ENCODE measurements at regions not wholly inside any gene's neighbourhood (a gene's known extent, or its start where the extent isn't known, plus 50 kb on each side); places are given as distances from the start of the nearest gene placed in this dataset.

GRCh38 chr2:209334188-209335017, 89.4 kb upstream of the MAP2 start:
- Histone ChIP-seq H3K4me3 (ENCODE audit: low read depth, low read length) (no peak overlapping the region), H3K9ac (no peak overlapping the region), H3K4me1 (no peaks in the 10 kb centered on the region), H2AFZ (peak overlapping the region; percentile 57), H3K27me3 (ENCODE audit: control insufficient read depth, insufficient read depth, low read length) (no peaks in the 10 kb centered on the region), H3K79me2 (no peaks in the 10 kb centered on the region), H3K4me2 (ENCODE audit: low read length) (peak overlapping the region; percentile 25), H3K27ac (no peak overlapping the region), H3K9me3 (ENCODE audit: control insufficient read depth, low read length) (no peaks in the 10 kb centered on the region), H3K36me3 (ENCODE audit: control insufficient read depth, insufficient read depth, low read length) (no peaks in the 10 kb centered on the region)
- TF ChIP-seq CTCF (IDR thresholded peaks at IDR 0.05), result peak; percentile 96

- Histone ChIP-seq H3K79me2 (no peaks in the 10 kb centered on the region), H3K27ac (no peak overlapping the region), H3K4me1 (no peaks in the 10 kb centered on the region), H3K27me3 (ENCODE audit: control insufficient read depth, insufficient read depth, low read length) (no peaks in the 10 kb centered on the region), H3K9me3 (ENCODE audit: control insufficient read depth, low read length) (no peaks in the 10 kb centered on the region), H3K36me3 (ENCODE audit: control insufficient read depth, insufficient read depth, low read length) (no peaks in the 10 kb centered on the region), H2AFZ (no peak overlapping the region), H3K9ac (no peak overlapping the region), H3K4me3 (ENCODE audit: low read depth, low read length) (no peak overlapping the region), H3K4me2 (ENCODE audit: low read length) (no peak overlapping the region)
- TF ChIP-seq CTCF (IDR thresholded peaks at IDR 0.05), result no peak
Measured at GRCh38 chr2:209340522-209340921, 83.3 kb upstream of the MAP2 start.

- Histone ChIP-seq H2AFZ (no peak overlapping the region), H3K79me2 (no peaks in the 10 kb centered on the region), H3K27ac (no peak overlapping the region), H3K4me2 (ENCODE audit: low read length) (no peak overlapping the region), H3K4me3 (ENCODE audit: low read depth, low read length) (no peak overlapping the region), H3K27me3 (ENCODE audit: control insufficient read depth, insufficient read depth, low read length) (no peaks in the 10 kb centered on the region), H3K36me3 (ENCODE audit: control insufficient read depth, insufficient read depth, low read length) (no peaks in the 10 kb centered on the region), H3K9me3 (ENCODE audit: control insufficient read depth, low read length) (no peaks in the 10 kb centered on the region), H3K4me1 (no peaks in the 10 kb centered on the region), H3K9ac (no peak overlapping the region)
- no peak for TF ChIP-seq CTCF (IDR thresholded peaks at IDR 0.05)
Measured at GRCh38 chr2:209344349-209344748, 79.5 kb upstream of the MAP2 start.

GRCh38 chr2:209348433-209348832, 75.4 kb upstream of the MAP2 start:
- no peak overlapping the region for H2AFZ ChIP-seq
- no peaks in the 10 kb centered on the region for H3K79me2 ChIP-seq
- no peaks in the 10 kb centered on the region for H3K27me3 ChIP-seq (ENCODE audit: control insufficient read depth, insufficient read depth, low read length)
- H3K9me3 ChIP-seq (ENCODE audit: control insufficient read depth, low read length), result no peaks in the 10 kb centered on the region
- TF ChIP-seq CTCF (IDR thresholded peaks at IDR 0.05), result no peak
- H3K36me3 ChIP-seq (ENCODE audit: control insufficient read depth, insufficient read depth, low read length), result no peaks in the 10 kb centered on the region
- H3K4me2 ChIP-seq (ENCODE audit: low read length), result no peak overlapping the region
- no peaks in the 10 kb centered on the region for H3K4me1 ChIP-seq
- H3K9ac ChIP-seq, result no peak overlapping the region
- H3K27ac ChIP-seq, result no peak overlapping the region
- H3K4me3 ChIP-seq (ENCODE audit: low read depth, low read length), result no peak overlapping the region

- Histone ChIP-seq H2AFZ (no peak overlapping the region), H3K27ac (no peak overlapping the region), H3K79me2 (no peaks in the 10 kb centered on the region), H3K36me3 (ENCODE audit: control insufficient read depth, insufficient read depth, low read length) (no peaks in the 10 kb centered on the region), H3K4me2 (ENCODE audit: low read length) (no peak overlapping the region), H3K27me3 (ENCODE audit: control insufficient read depth, insufficient read depth, low read length) (no peaks in the 10 kb centered on the region), H3K4me3 (ENCODE audit: low read depth, low read length) (no peak overlapping the region), H3K9ac (no peak overlapping the region), H3K4me1 (no peaks in the 10 kb centered on the region), H3K9me3 (ENCODE audit: control insufficient read depth, low read length) (no peaks in the 10 kb centered on the region)
- TF ChIP-seq CTCF (IDR thresholded peaks at IDR 0.05), result no peak
Measured at GRCh38 chr2:209351636-209352035, 72.2 kb upstream of the MAP2 start.
